Gastroesophageal sphincter (tissue), 3 donors: ENCODE measurements at regions not wholly inside any gene's neighbourhood (a gene's known extent, or its start where the extent isn't known, plus 50 kb on each side); places are given as distances from the start of the nearest gene placed in this dataset.

Experiments used
- POLR2A ChIP-seq, 2 donors: fragments of 450-650 bp; IDR thresholded peaks; one replicate each; pipeline ENCODE4 v1.6.1; 2017; ENCODE audit warnings: antibody characterized with exemption in 2 of 2, mild to moderate bottlenecking in 2 of 2, moderate library complexity in 1 of 2
- TF ChIP-seq, protein P1 (sequence below), 4 experiments: fragments of 200-600 bp in 2 of 4; fragments of 450-650 bp in 2 of 4; sonication (generic) in 1 of 4; IDR thresholded peaks; one replicate each; pipeline ENCODE4 v1.5.1; 2017 to 2019; ENCODE audit warnings: antibody characterized with exemption in 4 of 4, mild to moderate bottlenecking in 2 of 4, moderate library complexity in 2 of 4

DNA sequence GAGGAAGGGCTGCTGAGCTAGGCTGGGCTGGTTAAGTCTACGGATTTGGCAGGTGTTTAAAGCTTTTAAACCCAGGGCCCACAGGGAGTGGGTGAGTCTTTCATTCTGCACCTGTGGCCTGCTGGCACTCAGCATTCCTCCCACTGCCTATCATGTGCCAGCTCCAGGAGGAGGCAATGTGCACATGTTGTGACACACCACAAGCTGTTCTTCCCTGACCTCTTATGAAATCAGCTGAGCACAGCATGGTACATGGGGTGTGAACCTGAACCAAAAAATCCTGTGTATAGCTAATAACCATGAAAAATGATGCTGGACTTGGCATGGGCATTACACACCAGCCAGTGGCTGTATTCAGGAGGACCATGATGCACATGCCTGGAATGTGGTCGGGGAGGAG lies 297.9 kb upstream of the MMADHC start:
- TF ChIP-seq, protein P1, sequence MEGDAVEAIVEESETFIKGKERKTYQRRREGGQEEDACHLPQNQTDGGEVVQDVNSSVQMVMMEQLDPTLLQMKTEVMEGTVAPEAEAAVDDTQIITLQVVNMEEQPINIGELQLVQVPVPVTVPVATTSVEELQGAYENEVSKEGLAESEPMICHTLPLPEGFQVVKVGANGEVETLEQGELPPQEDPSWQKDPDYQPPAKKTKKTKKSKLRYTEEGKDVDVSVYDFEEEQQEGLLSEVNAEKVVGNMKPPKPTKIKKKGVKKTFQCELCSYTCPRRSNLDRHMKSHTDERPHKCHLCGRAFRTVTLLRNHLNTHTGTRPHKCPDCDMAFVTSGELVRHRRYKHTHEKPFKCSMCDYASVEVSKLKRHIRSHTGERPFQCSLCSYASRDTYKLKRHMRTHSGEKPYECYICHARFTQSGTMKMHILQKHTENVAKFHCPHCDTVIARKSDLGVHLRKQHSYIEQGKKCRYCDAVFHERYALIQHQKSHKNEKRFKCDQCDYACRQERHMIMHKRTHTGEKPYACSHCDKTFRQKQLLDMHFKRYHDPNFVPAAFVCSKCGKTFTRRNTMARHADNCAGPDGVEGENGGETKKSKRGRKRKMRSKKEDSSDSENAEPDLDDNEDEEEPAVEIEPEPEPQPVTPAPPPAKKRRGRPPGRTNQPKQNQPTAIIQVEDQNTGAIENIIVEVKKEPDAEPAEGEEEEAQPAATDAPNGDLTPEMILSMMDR (IDR thresholded peaks at IDR 0.05), result no peak
- TF ChIP-seq POLR2A (IDR thresholded peaks at IDR 0.05), result no peak
